KOPT-K1 (cell line): ENCODE measurements at regions not wholly inside any gene's neighbourhood (a gene's known extent, or its start where the extent isn't known, plus 50 kb on each side); places are given as distances from the start of the nearest gene placed in this dataset.

Experiments used
- H3K27ac ChIP-seq: fragments of 200-600 bp; sonication (generic); 2 replicates; pipeline ENCODE4 v1.5.1; 2016; ENCODE audit warnings: antibody characterized with exemption, mild to moderate bottlenecking, low read depth, low read length; ENCODE audit not compliant: poor library complexity, severe bottlenecking
- H3K36me3 ChIP-seq: fragments of 200-600 bp; sonication (generic); 2 replicates; pipeline ENCODE4 v1.5.1; 2017; ENCODE audit warnings: antibody characterized with exemption, mild to moderate bottlenecking, low read length, moderate library complexity; ENCODE audit not compliant: insufficient read depth
- H3K9me3 ChIP-seq: fragments of 200-600 bp; sonication (generic); 2 replicates; pipeline ENCODE4 v1.5.1; 2017; ENCODE audit warnings: antibody characterized with exemption, low read length, mild to moderate bottlenecking; ENCODE audit not compliant: insufficient read depth, poor library complexity, severe bottlenecking

DNA sequence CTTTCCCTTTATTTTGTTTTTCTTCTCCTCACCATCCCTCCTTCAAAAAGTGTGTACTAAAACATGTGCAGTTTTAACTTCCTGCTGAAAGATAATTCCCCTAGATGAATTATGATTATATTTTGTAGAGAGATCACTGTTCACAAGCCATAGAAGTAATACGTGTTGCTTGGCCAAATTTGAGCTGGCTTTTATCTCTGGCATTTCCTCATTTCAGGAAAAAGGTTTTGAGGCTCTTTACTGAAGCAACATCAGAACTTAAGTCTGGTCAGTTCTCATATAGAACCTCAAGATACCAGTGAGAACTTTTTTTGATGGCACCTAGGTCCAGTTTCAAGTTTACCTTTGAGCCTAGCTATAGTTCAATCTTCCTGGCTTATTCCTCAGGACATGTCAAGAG is 463.3 kb downstream of the INHBA start:
- H3K27ac ChIP-seq = no peak overlapping the region
- no peaks in the 10 kb centered on the region for H3K9me3 ChIP-seq
- no peaks in the 10 kb centered on the region for H3K36me3 ChIP-seq

GRCh38 chr7:41238851-41239331 is 464.0 kb downstream of the INHBA start:
- Histone ChIP-seq H3K27ac (no peak overlapping the region), H3K9me3 (no peaks in the 10 kb centered on the region)

GRCh38 chr7:41237956-41238355 is 464.9 kb downstream of the INHBA start:
- Histone ChIP-seq H3K9me3 (no peaks in the 10 kb centered on the region), H3K27ac (no peak overlapping the region)

More at GRCh38 chr7:41238851-41239331, 464.0 kb downstream of the INHBA start:
- H3K36me3 ChIP-seq = no peaks in the 10 kb centered on the region

GRCh38 chr7:41232086-41232485 is 470.8 kb downstream of the INHBA start:
- H3K36me3 ChIP-seq = no peaks in the 10 kb centered on the region
- H3K9me3 ChIP-seq = no peaks in the 10 kb centered on the region
- no peak overlapping the region for H3K27ac ChIP-seq

More at GRCh38 chr7:41237956-41238355, 464.9 kb downstream of the INHBA start:
- H3K36me3 ChIP-seq = no peaks in the 10 kb centered on the region

- H3K36me3 ChIP-seq = no peaks in the 10 kb centered on the region
- no peaks in the 10 kb centered on the region for H3K9me3 ChIP-seq
- H3K27ac ChIP-seq = no peak overlapping the region
These were observed 478.7 kb downstream of the INHBA start for GRCh38 chr7:41224063-41224763.

- Histone ChIP-seq H3K36me3 (no peaks in the 10 kb centered on the region), H3K27ac (no peak overlapping the region), H3K9me3 (no peaks in the 10 kb centered on the region)
These were observed 480.1 kb downstream of the INHBA start for GRCh38 chr7:41222746-41223145.

GRCh38 chr7:41220266-41220665 is 482.6 kb downstream of the INHBA start:
- Histone ChIP-seq H3K36me3 (no peaks in the 10 kb centered on the region), H3K9me3 (no peaks in the 10 kb centered on the region), H3K27ac (no peak overlapping the region)

DNA sequence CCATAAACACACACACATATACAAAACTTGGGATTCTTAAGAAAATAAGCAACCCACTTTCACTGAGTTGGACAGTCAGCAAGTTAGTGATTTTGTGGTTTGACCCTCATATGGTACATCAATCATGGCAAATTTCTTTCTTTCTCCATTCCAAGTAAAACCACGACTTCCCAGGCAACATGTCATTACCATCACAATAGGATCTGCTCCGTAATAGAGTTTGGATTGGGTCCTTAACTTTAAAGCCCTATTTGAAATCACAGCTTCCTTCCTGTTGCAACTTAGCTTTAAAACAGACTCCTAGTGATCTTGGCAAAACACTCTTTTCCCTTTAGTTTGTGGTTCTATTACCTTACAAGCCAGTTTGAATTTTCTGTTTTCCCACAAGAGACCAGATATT is 483.6 kb downstream of the INHBA start:
- Histone ChIP-seq H3K36me3 (no peaks in the 10 kb centered on the region), H3K9me3 (no peaks in the 10 kb centered on the region), H3K27ac (no peak overlapping the region)

GRCh38 chr7:41217306-41217705 is 485.6 kb downstream of the INHBA start:
- H3K36me3 ChIP-seq = no peaks in the 10 kb centered on the region
- no peaks in the 10 kb centered on the region for H3K9me3 ChIP-seq
- no peak overlapping the region for H3K27ac ChIP-seq

DNA sequence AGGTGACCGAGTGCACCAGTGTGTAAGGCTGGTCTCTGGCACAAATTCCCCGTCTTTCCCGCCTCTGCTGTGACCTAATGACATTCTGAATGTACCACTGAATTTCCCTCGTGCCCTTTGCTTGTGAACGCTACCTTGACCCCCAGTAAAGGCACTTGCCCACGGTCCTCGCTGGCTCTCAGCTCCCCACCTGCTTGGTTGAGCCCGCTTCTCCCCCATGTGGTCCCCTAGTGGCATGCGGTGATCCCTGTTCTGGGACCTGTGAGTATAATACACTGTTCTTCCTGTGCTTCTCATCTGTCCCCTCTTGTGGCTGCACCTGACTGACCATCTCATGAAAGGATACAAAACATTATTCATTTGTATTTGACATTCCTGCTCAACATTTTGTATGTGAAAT is 495.7 kb downstream of the INHBA start:
- Histone ChIP-seq H3K9me3 (no peaks in the 10 kb centered on the region), H3K27ac (no peak overlapping the region), H3K36me3 (no peaks in the 10 kb centered on the region)

- Histone ChIP-seq H3K9me3 (no peaks in the 10 kb centered on the region), H3K27ac (no peak overlapping the region)
These were observed 496.6 kb downstream of the INHBA start for GRCh38 chr7:41206267-41206666.

DNA sequence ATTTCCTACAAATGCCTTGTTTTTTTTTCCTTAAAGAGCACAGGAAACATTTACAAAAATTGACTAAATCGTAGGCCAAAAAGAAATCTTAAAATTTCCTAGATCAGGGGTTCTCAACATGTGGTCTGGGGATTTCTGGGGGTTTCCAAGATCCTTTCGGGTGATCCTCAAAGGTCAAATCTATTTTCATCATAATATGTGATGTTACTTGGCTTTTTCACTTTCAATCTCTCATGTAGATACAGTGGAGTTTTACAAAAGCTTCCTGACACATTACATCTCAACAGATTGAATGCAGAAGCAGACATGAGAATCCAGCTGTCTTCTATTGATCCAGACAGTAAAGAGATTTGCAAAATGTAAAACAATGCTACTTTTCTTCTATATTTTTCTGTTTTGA is 497.3 kb downstream of the INHBA start:
- no peaks in the 10 kb centered on the region for H3K36me3 ChIP-seq
- no peaks in the 10 kb centered on the region for H3K9me3 ChIP-seq
- no peak overlapping the region for H3K27ac ChIP-seq

More at GRCh38 chr7:41206267-41206666, 496.6 kb downstream of the INHBA start:
- H3K36me3 ChIP-seq = no peaks in the 10 kb centered on the region

DNA sequence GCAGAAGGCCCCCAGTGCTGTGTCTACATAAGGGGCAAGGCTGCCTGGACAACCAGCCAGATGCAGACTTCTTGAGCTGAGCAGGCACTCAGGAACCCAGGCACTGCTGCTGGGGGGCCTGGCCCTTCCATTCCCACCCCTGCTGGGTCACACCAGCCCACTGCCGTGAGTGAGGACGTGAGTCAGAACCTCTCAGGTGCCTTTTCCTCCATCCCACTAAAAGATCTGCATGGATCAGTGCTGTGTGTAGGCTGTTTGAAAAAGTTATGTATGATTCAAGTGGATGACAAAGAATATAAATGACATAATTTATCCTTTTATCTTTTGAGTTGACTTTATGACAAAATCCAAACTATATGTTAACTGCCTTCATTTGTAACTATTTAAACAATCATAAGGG is 499.3 kb downstream of the INHBA start:
- Histone ChIP-seq H3K27ac (no peak overlapping the region), H3K36me3 (no peaks in the 10 kb centered on the region), H3K9me3 (no peaks in the 10 kb centered on the region)

GRCh38 chr7:41201021-41201420 is 501.9 kb downstream of the INHBA start:
- H3K36me3 ChIP-seq = no peaks in the 10 kb centered on the region

GRCh38 chr7:41199136-41199535 is 503.8 kb downstream of the INHBA start:
- Histone ChIP-seq H3K36me3 (no peaks in the 10 kb centered on the region), H3K9me3 (no peaks in the 10 kb centered on the region), H3K27ac (no peak overlapping the region)

More at GRCh38 chr7:41201021-41201420, 501.9 kb downstream of the INHBA start:
- no peak overlapping the region for H3K27ac ChIP-seq
- H3K9me3 ChIP-seq = no peaks in the 10 kb centered on the region

DNA sequence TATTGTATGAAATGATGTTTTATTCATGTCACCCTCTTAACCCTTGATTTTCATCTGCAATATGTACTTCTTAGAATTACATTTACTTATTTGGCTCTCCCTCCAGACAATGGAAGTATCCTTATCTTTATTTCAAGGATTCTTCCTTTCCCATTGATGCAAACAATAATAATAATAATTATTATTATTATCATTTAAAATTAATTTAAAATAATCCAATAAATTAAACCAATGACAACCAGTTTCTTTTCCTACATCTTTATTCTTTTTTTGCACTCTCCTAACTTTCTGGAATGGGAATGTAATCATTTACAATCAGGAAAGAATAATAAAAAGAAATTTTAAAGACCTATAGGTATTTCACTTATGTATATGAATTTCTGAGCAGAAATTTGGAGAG is 504.4 kb downstream of the INHBA start:
- no peak overlapping the region for H3K27ac ChIP-seq
- H3K9me3 ChIP-seq = no peaks in the 10 kb centered on the region
- no peaks in the 10 kb centered on the region for H3K36me3 ChIP-seq
